CD4-positive, alpha-beta T cell (primary cell): ENCODE measurements at regions not wholly inside any gene's neighbourhood (a gene's known extent, or its start where the extent isn't known, plus 50 kb on each side); places are given as distances from the start of the nearest gene placed in this dataset.

Source experiments
- ATAC-seq: fragments of 200-7000 bp; cut with Tn5 transposase; one replicate; pipeline ENCODE4 v1.10.0; 2022; ENCODE audit warnings: mild to moderate bottlenecking; ENCODE audit not compliant: poor library complexity
- CTCF ChIA-PET: fragments of 350-600 bp; sonication (Branson Sonifier 250); formaldehyde crosslinking; loops from one replicate; lab custom pipeline; 2021; ENCODE audit warnings: antibody characterized with exemption, inconsistent platforms; lab: Charles Lee
- POLR2A ChIA-PET: fragments of 350-600 bp; sonication (Branson Sonifier 250); formaldehyde crosslinking; loops from one replicate; lab custom pipeline; 2021; ENCODE audit warnings: antibody characterized with exemption, inconsistent platforms; lab: Charles Lee
- DNase-seq, 14 experiments: peaks; one replicate each; pipeline ENCODE4 v3.0.0-alpha.2; 2013 to 2020; ENCODE audit warnings: mixed read lengths in 2 of 14
- H3K27ac ChIP-seq, 2 donors: one replicate each; pipeline versions ENCODE4 v1.5.1 to v1.7.0; 2013; ENCODE audit warnings: low read length in 2 of 2, low read depth in 1 of 2, mild to moderate bottlenecking in 1 of 2
- H3K27me3 ChIP-seq, 2 experiments: 1 replicate in 1 of 2; 2 replicates in 1 of 2; pipeline versions ENCODE4 v1.6.1 to v1.7.0; 2013; ENCODE audit warnings: low read length in 2 of 2, control low read depth in 1 of 2, mild to moderate bottlenecking in 1 of 2, moderate library complexity in 1 of 2; ENCODE audit not compliant: insufficient read depth in 2 of 2, control insufficient read depth in 1 of 2
- H3K36me3 ChIP-seq: one replicate; pipeline ENCODE4 v1.6.1; 2013; ENCODE audit warnings: low read length, control low read depth; ENCODE audit not compliant: insufficient read depth
- H3K4me1 ChIP-seq: one replicate; pipeline ENCODE4 v1.6.1; 2013; ENCODE audit warnings: low read length, control low read depth; ENCODE audit not compliant: insufficient read depth
- H3K4me3 ChIP-seq: one replicate; pipeline ENCODE4 v1.5.1; 2013; ENCODE audit warnings: mild to moderate bottlenecking, low read length, moderate library complexity
- H3K9me3 ChIP-seq, 2 experiments: 1 replicate in 1 of 2; 2 replicates in 1 of 2; pipeline versions ENCODE4 v1.6.1 to v1.7.0; 2013; ENCODE audit warnings: low read length in 2 of 2, mild to moderate bottlenecking in 2 of 2, control low read depth in 1 of 2, moderate library complexity in 1 of 2; ENCODE audit not compliant: control insufficient read depth in 1 of 2, insufficient read depth in 1 of 2
- H3K27ac Mint-ChIP-seq: one replicate; pipeline ENCODE4 v1.8.0; 2020; ENCODE audit warnings: mixed read lengths
- H3K27me3 Mint-ChIP-seq: one replicate; pipeline ENCODE4 v1.8.0; 2021; ENCODE audit warnings: mixed read lengths
- H3K36me3 Mint-ChIP-seq: one replicate; pipeline ENCODE4 v1.8.0; 2021; ENCODE audit warnings: low read depth, mixed read lengths
- H3K4me1 Mint-ChIP-seq: one replicate; pipeline ENCODE4 v1.8.0; 2021; ENCODE audit warnings: low read depth, mixed read lengths
- H3K4me3 Mint-ChIP-seq: one replicate; pipeline ENCODE4 v1.8.0; 2020; ENCODE audit warnings: mild to moderate bottlenecking, mixed read lengths
- H3K9me3 Mint-ChIP-seq: one replicate; pipeline ENCODE4 v1.8.0; 2020; ENCODE audit warnings: mixed read lengths
- CTCF ChIP-seq: fragments of 200-600 bp; IDR thresholded peaks from one replicate; pipeline ENCODE4 v1.8.0; 2022; ENCODE audit warnings: antibody characterized with exemption, mild to moderate bottlenecking
- intact Hi-C, 2 experiments: fragments of 100-400 bp; cut with DNase I in 1 of 2; cut with micrococcal nuclease in 1 of 2; formaldehyde crosslinking; loops; one replicate each; pipeline versions ENCODE4 v1.15.1 to v1.9.0; 2023 to 2025; cut with DNase I, micrococcal nuclease

DNA sequence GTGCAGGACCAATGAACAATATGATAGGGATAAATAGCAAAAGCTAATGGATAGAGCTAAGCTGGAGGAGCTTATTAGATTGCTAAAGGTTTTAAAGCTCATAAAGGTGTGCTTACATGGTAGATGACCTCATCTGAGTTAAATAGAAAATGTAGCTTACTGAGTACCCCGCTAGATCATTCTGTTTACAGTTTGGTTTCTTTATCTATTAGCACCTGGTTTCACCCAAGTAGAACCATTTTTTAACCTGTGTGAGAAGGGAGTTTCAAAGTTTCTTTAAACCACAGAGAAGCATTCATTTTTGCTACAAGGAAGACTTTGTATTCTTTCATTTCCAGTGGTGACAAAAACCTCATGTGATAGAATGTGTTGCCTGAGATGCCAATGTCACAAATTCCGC lies 1778.0 kb downstream of the LRRC4C start:
- intact Hi-C loops = no loop called here
- Mint-ChIP-seq H3K4me3 (no peak overlapping the region), H3K9me3 (peaks cover 10% of the 10 kb centered on the region), H3K27me3 (no peaks in the 10 kb centered on the region), H3K4me1 (no peaks in the 10 kb centered on the region), H3K27ac (no peak overlapping the region), H3K36me3 (no peaks in the 10 kb centered on the region)
- no peaks in the 10 kb centered on the region for H3K36me3 ChIP-seq
- ChIA-PET POLR2A (no interaction called here), CTCF (no interaction called here)
- no peaks in the 10 kb centered on the region for H3K4me1 ChIP-seq
- H3K4me3 ChIP-seq = no peak overlapping the region
- H3K9me3 ChIP-seq = peaks cover 5 to 10% of the 10 kb centered on the region in 2 experiments
- DNase-seq (no peak), ATAC-seq (no peak)
- no peak overlapping the region for H3K27ac ChIP-seq
- no peak for TF ChIP-seq CTCF
- H3K27me3 ChIP-seq = no peaks in the 10 kb centered on the region

DNA sequence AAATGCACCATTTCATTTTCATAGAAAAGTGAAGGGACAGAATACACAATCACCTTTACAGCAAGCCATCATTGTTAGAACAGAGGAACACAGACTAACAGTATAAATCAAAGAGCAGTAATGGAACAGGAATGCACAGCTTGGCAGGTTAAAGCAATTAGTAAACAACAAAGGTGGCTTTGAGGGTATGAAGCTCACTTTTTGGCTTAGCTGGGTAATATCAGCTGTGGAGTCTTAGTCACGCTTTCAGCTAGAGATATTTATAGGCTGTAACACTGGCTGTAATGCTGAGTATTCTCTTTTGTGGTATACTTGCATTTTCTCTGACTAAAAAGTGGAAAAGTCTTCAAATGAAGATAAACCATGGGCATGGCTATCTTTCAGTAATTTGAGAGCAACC lies 1780.5 kb downstream of the LRRC4C start:
- POLR2A ChIA-PET = no interaction called here
- Histone ChIP-seq H3K27me3 (no peaks in the 10 kb centered on the region), H3K27ac (no peak overlapping the region), H3K4me3 (no peak overlapping the region), H3K4me1 (no peaks in the 10 kb centered on the region), H3K9me3 (peaks cover 5 to 6% of the 10 kb centered on the region in 2 experiments), H3K36me3 (no peaks in the 10 kb centered on the region)
- no peaks in the 10 kb centered on the region for H3K36me3 Mint-ChIP-seq
- no peak for DNase-seq
- TF ChIP-seq CTCF = no peak
- intact Hi-C loops = no loop called here
- no peak overlapping the region for H3K4me3 Mint-ChIP-seq
- ATAC-seq = no peak
- no peaks in the 10 kb centered on the region for H3K4me1 Mint-ChIP-seq
- CTCF ChIA-PET = no interaction called here
- peaks cover 12% of the 10 kb centered on the region for H3K9me3 Mint-ChIP-seq
- no peak overlapping the region for H3K27ac Mint-ChIP-seq
- no peaks in the 10 kb centered on the region for H3K27me3 Mint-ChIP-seq

DNA sequence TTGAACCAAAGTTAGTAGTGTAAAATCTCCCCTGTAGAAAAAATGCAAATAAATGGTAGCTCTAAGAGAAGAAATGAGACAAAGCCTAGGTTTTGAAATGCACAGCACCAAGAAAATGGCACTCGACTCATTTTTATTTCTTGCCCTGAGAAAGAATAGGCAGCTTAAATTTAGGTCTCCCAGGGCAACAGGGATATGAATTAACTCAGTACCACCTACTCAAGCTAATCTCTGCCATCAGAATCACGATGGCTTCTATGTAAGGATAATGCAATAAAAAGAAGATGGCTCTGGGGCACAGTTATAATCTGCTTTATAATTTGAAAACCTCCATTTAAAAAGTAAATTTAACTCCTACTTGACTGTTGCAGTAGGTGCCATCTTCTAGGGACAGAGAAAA lies 1784.3 kb downstream of the LRRC4C start:
- ChIA-PET CTCF (no interaction called here), POLR2A (no interaction called here)
- Mint-ChIP-seq H3K27ac (no peak overlapping the region), H3K27me3 (no peaks in the 10 kb centered on the region), H3K4me1 (no peaks in the 10 kb centered on the region), H3K36me3 (no peaks in the 10 kb centered on the region), H3K4me3 (no peak overlapping the region), H3K9me3 (peaks cover 14% of the 10 kb centered on the region)
- intact Hi-C loops = no loop called here
- peaks cover 0 to 6% of the 10 kb centered on the region in 2 experiments for H3K9me3 ChIP-seq
- DNase-seq (no peak), ATAC-seq (no peak)
- no peak for TF ChIP-seq CTCF
- H3K36me3 ChIP-seq = no peaks in the 10 kb centered on the region
- H3K27ac ChIP-seq = no peak overlapping the region
- H3K27me3 ChIP-seq = no peaks in the 10 kb centered on the region
- no peaks in the 10 kb centered on the region for H3K4me1 ChIP-seq
- H3K4me3 ChIP-seq = no peak overlapping the region
